ENCODE measurements at regions not wholly inside any gene's neighbourhood (a gene's known extent, or its start where the extent isn't known, plus 50 kb on each side); places are given as distances from the start of the nearest gene placed in this dataset.

DNA sequence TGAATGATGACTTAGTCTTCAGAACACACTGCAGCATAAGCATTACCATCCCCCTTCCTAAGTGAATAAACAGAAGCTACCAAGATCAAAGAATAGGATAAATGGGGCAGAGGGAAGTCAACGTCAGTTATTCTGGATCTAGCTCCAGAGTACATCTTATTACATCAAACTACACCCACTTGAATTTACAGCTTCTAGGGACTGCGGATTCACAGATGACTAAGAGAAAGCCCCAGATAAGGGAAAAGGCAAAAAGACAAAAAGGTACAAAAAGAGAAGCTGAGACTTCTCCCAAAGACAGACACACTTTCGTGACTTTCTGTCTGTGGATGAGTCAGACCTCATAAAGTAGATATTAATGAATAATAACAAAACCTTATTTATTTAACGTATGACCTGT is 457.9 kb upstream of the BRINP1 start:
- TF ChIP-seq POLR2A (IDR thresholded peaks at IDR 0.05): no peak
- TF ChIP-seq, protein P1, sequence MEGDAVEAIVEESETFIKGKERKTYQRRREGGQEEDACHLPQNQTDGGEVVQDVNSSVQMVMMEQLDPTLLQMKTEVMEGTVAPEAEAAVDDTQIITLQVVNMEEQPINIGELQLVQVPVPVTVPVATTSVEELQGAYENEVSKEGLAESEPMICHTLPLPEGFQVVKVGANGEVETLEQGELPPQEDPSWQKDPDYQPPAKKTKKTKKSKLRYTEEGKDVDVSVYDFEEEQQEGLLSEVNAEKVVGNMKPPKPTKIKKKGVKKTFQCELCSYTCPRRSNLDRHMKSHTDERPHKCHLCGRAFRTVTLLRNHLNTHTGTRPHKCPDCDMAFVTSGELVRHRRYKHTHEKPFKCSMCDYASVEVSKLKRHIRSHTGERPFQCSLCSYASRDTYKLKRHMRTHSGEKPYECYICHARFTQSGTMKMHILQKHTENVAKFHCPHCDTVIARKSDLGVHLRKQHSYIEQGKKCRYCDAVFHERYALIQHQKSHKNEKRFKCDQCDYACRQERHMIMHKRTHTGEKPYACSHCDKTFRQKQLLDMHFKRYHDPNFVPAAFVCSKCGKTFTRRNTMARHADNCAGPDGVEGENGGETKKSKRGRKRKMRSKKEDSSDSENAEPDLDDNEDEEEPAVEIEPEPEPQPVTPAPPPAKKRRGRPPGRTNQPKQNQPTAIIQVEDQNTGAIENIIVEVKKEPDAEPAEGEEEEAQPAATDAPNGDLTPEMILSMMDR (IDR thresholded peaks at IDR 0.05): no peak
